Liver (tissue), 8 donors: ENCODE measurements at regions not wholly inside any gene's neighbourhood (a gene's known extent, or its start where the extent isn't known, plus 50 kb on each side); places are given as distances from the start of the nearest gene placed in this dataset.

ENCODE experiments used
- DNase-seq: peaks from one replicate; pipeline ENCODE4 v3.0.0-alpha.2; 2017; ENCODE audit warnings: low spot score
- H3K27ac ChIP-seq, 2 donors: one replicate each; pipeline ENCODE4 v1.7.0; 2013; ENCODE audit warnings: inconsistent platforms in 2 of 2, low read length in 2 of 2, control low read depth in 1 of 2, low read depth in 1 of 2, mild to moderate bottlenecking in 1 of 2
- H3K27me3 ChIP-seq, 4 donors: one replicate each; pipeline versions ENCODE4 v1.6.1 to v1.7.0; 2013; ENCODE audit warnings: low read length in 3 of 4, inconsistent platforms in 1 of 4, mild to moderate bottlenecking in 1 of 4, moderate library complexity in 1 of 4; ENCODE audit not compliant: control insufficient read depth in 4 of 4, insufficient read depth in 4 of 4
- H3K36me3 ChIP-seq, 4 donors: one replicate each; pipeline versions ENCODE4 v1.6.1 to v1.7.0; 2013; ENCODE audit warnings: low read length in 3 of 4, mild to moderate bottlenecking in 3 of 4, low read depth in 1 of 4, moderate library complexity in 1 of 4; ENCODE audit not compliant: control insufficient read depth in 4 of 4, insufficient read depth in 3 of 4
- H3K4me1 ChIP-seq, 4 donors: one replicate each; pipeline versions ENCODE4 v1.6.1 to v1.7.0; 2013; ENCODE audit warnings: low read length in 3 of 4, mild to moderate bottlenecking in 3 of 4, moderate library complexity in 1 of 4; ENCODE audit not compliant: control insufficient read depth in 4 of 4, insufficient read depth in 4 of 4
- H3K4me3 ChIP-seq, 3 donors: one replicate each; pipeline versions ENCODE4 v1.6.1 to v1.7.0; 2013; ENCODE audit warnings: low read length in 3 of 3, control low read depth in 1 of 3, low read depth in 1 of 3, mild to moderate bottlenecking in 1 of 3
- H3K9ac ChIP-seq, 2 donors: one replicate each; pipeline ENCODE4 v1.7.0; 2013; ENCODE audit warnings: low read length in 2 of 2, mild to moderate bottlenecking in 2 of 2, moderate library complexity in 2 of 2, control low read depth in 1 of 2, low read depth in 1 of 2
- H3K9me3 ChIP-seq, 4 donors: one replicate each; pipeline versions ENCODE4 v1.6.1 to v1.7.0; 2013; ENCODE audit warnings: low read length in 3 of 4; ENCODE audit not compliant: control insufficient read depth in 4 of 4
- ATF3 ChIP-seq: IDR thresholded peaks from 2 replicates; pipeline ENCODE4 v1.6.1; 2016; ENCODE audit warnings: antibody characterized with exemption
- EGR1 ChIP-seq, 2 donors: IDR thresholded peaks; 2 replicates each; pipeline ENCODE4 v1.6.1; 2016 to 2018; ENCODE audit warnings: antibody characterized with exemption in 2 of 2, low read depth in 2 of 2
- FOXA2 ChIP-seq: IDR thresholded peaks from 2 replicates; pipeline ENCODE4 v1.6.1; 2016; ENCODE audit warnings: antibody characterized with exemption
- GABPA ChIP-seq, 2 donors: IDR thresholded peaks in 1 of 2; conservative IDR thresholded peaks in 1 of 2; 2 replicates each; pipeline ENCODE4 v1.6.1; 2016; ENCODE audit warnings: antibody characterized with exemption in 2 of 2, mild to moderate bottlenecking in 1 of 2, moderate library complexity in 1 of 2
- HNF4A ChIP-seq, 2 donors: conservative IDR thresholded peaks; 2 replicates each; pipeline ENCODE4 v1.6.1; 2016; ENCODE audit warnings: antibody characterized with exemption in 2 of 2, mild to moderate bottlenecking in 2 of 2
- HNF4G ChIP-seq: IDR thresholded peaks from 2 replicates; pipeline ENCODE4 v1.6.1; 2016; ENCODE audit warnings: antibody characterized with exemption
- JUND ChIP-seq, 2 donors: IDR thresholded peaks; 2 replicates each; pipeline ENCODE4 v1.6.1; 2016; ENCODE audit warnings: antibody characterized with exemption in 2 of 2
- MAX ChIP-seq: IDR thresholded peaks from 2 replicates; pipeline ENCODE4 v1.6.1; 2016; ENCODE audit warnings: antibody characterized with exemption
- NR2F2 ChIP-seq: IDR thresholded peaks from 2 replicates; pipeline ENCODE4 v1.6.1; 2016; ENCODE audit warnings: antibody characterized with exemption
- RAD21 ChIP-seq, 2 donors: IDR thresholded peaks; 2 replicates each; pipeline ENCODE4 v1.6.1; 2016; ENCODE audit warnings: antibody characterized with exemption in 2 of 2, mild to moderate bottlenecking in 2 of 2
- REST ChIP-seq: IDR thresholded peaks from 2 replicates; pipeline ENCODE4 v1.6.1; 2016; ENCODE audit warnings: antibody characterized with exemption, mild to moderate bottlenecking
- RXRA ChIP-seq, 2 donors: IDR thresholded peaks; 2 replicates each; pipeline ENCODE4 v1.6.1; 2017 to 2018; ENCODE audit warnings: antibody characterized with exemption in 2 of 2, mild to moderate bottlenecking in 1 of 2
- SP1 ChIP-seq: IDR thresholded peaks from 2 replicates; pipeline ENCODE4 v1.6.1; 2018; ENCODE audit warnings: antibody characterized with exemption, mild to moderate bottlenecking
- TAF1 ChIP-seq: conservative IDR thresholded peaks from 2 replicates; pipeline ENCODE4 v1.6.1; 2016; ENCODE audit warnings: antibody characterized with exemption, mild to moderate bottlenecking
- YY1 ChIP-seq: IDR thresholded peaks from 2 replicates; pipeline ENCODE4 v1.6.1; 2016; ENCODE audit warnings: antibody characterized with exemption, mild to moderate bottlenecking
- ZBTB33 ChIP-seq: IDR thresholded peaks from 2 replicates; pipeline ENCODE4 v1.6.1; 2016; ENCODE audit warnings: antibody characterized with exemption
- WGBS: extraction: QIAGEN DNeasy Blood & Tissue Kit; methylation state at CpG from one replicate; pipeline ENCODE4 v1.1.7; 2013; 5-methylcytosine and 5-hydroxymethylcytosine counted together
- TF ChIP-seq, protein P1 (sequence below): fragments of 150-350 bp; IDR thresholded peaks from 2 replicates; pipeline ENCODE4 v1.5.1; 2017; ENCODE audit warnings: improper control_type of control experiment, low read depth, low read length; ENCODE audit not compliant: missing input control
- donor health status: healthy.
- donor health status: healthy.
- donor health status: healthy.
- donor health status: healthy.
- donor health status: healthy.

DNA sequence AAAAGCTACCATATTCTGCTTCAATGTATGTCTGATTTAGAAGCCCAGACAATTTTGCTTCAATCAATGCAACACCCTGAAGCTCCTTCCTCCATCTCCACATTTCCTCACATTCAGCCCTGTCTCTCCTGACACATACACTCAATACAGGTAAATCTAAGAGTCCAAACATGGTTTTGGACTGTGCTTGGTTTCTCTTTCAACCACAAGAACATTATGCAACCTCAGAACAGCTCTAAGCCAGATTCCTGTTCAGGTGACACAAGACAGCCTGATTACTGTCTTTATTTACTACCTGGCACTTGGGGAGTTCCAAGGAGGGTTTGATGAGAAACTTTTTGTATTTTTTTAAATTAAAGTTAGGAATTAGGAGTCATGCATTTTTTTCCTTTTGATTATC lies 307.5 kb upstream of the SLIT2 start:
- H3K27ac ChIP-seq, result no peak overlapping the region

DNA sequence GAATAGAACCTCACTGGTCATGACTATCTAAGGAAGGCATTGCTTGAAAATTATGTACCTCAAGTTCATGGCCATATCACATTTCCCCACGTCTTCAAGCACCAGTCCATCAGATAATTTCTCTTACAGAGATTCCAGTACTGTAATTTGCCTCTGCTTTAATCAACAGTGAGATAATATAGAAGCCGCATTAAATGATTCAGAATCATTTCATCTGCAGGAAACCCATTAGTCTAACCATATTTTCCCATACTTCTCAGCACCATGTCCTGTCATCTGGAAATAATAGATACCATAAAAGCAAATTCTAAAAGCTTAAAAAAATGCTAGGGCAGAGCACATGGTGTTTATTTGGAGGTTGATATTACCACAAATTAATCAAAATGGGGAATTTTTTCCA lies 310.3 kb upstream of the SLIT2 start:
- WGBS, result 67% methylated on average over 2 of the region's 2 CpGs
- no peak for TF ChIP-seq FOXA2
- no peak for TF ChIP-seq GABPA (IDR thresholded peaks at IDR 0.05 in 1 of 2, conservative IDR thresholded peaks at IDR 0.05 in 1 of 2)
- TF ChIP-seq ZBTB33, result no peak
- no peak for TF ChIP-seq ATF3
- TF ChIP-seq MAX, result no peak
- no peak for TF ChIP-seq JUND (IDR thresholded peaks at IDR 0.05)
- TF ChIP-seq RAD21 (IDR thresholded peaks at IDR 0.05), result no peak
- no peak for TF ChIP-seq HNF4A (conservative IDR thresholded peaks at IDR 0.05)
- TF ChIP-seq YY1, result no peak
- no peak for TF ChIP-seq SP1
- no peak for TF ChIP-seq REST
- no peak for TF ChIP-seq RXRA (IDR thresholded peaks at IDR 0.05)

More for the DNA sequence above, 307.5 kb upstream of the SLIT2 start:
- H3K9me3 ChIP-seq, result no peaks in the 10 kb centered on the region
- no peak for DNase-seq
- no peaks in the 10 kb centered on the region for H3K36me3 ChIP-seq
- no peaks in the 10 kb centered on the region for H3K4me1 ChIP-seq
- TF ChIP-seq ZBTB33 (no peak), NR2F2 (no peak), RXRA (IDR thresholded peaks at IDR 0.05) (no peak), JUND (IDR thresholded peaks at IDR 0.05) (no peak), HNF4A (conservative IDR thresholded peaks at IDR 0.05) (no peak), YY1 (no peak), ATF3 (no peak), HNF4G (no peak), GABPA (IDR thresholded peaks at IDR 0.05 in 1 of 2, conservative IDR thresholded peaks at IDR 0.05 in 1 of 2) (no peak), FOXA2 (no peak), TAF1 (no peak), EGR1 (IDR thresholded peaks at IDR 0.05; ENCODE audit: low read depth in 2 of 2) (no peak), SP1 (no peak)
- TF ChIP-seq, protein P1, sequence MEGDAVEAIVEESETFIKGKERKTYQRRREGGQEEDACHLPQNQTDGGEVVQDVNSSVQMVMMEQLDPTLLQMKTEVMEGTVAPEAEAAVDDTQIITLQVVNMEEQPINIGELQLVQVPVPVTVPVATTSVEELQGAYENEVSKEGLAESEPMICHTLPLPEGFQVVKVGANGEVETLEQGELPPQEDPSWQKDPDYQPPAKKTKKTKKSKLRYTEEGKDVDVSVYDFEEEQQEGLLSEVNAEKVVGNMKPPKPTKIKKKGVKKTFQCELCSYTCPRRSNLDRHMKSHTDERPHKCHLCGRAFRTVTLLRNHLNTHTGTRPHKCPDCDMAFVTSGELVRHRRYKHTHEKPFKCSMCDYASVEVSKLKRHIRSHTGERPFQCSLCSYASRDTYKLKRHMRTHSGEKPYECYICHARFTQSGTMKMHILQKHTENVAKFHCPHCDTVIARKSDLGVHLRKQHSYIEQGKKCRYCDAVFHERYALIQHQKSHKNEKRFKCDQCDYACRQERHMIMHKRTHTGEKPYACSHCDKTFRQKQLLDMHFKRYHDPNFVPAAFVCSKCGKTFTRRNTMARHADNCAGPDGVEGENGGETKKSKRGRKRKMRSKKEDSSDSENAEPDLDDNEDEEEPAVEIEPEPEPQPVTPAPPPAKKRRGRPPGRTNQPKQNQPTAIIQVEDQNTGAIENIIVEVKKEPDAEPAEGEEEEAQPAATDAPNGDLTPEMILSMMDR, result no peak
- H3K4me3 ChIP-seq, result no peak overlapping the region
- H3K9ac ChIP-seq, result no peak overlapping the region
- H3K27me3 ChIP-seq, result no peaks in the 10 kb centered on the region

More for the DNA sequence above, 310.3 kb upstream of the SLIT2 start:
- Histone ChIP-seq H3K9ac (no peak overlapping the region), H3K4me1 (no peaks in the 10 kb centered on the region), H3K9me3 (no peaks in the 10 kb centered on the region), H3K4me3 (no peak overlapping the region), H3K27ac (no peak overlapping the region), H3K36me3 (no peaks in the 10 kb centered on the region), H3K27me3 (no peaks in the 10 kb centered on the region)
- DNase-seq, result no peak
